GM19240 (cell line): ENCODE measurements at regions not wholly inside any gene's neighbourhood (a gene's known extent, or its start where the extent isn't known, plus 50 kb on each side); places are given as distances from the start of the nearest gene placed in this dataset.

Experiments
- DNase-seq: peaks from one replicate; pipeline ENCODE4 v3.0.0; 2011; ENCODE audit warnings: low spot score; ENCODE audit not compliant: insufficient read length

DNA sequence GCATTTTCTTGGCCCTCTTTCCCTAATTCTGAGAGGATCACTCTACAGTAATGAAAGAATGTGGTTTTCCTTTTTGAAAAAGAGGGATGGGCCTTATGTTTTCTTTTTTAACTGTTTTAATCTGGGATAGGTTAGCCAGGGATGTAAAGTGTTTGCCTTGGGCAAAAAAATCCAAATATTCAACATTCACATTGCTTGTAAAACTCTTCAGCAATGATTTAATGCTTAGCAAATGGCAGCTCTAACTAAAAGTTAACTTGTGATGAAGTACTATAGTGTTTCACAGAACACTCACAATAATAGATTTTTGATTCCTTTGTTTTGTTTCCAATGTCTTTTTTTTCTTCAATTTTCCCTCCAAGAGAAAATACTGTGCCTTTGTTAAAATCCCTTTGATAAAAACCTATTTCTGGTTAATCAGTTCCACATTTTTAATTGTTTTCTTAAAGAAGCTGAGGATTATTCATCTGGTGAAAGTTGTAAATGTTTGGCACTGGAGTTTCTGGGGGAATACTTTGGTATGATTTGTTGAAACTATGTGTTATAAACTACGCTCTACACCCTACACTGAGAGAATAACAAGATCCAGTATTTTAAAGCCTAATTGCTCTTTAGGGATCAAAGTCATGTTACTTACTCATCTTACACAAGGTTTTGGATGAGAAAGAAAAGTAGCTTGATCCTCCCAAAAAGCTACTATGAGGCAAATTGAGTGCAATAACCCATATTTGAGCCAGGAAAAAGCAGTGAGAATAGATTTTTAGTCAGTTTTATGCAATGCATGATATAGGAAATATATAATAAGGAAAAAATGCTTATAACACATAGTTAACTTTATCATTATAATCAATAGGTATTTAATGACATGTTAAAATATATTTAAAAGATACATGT, 335.8 kb downstream of the EPHA7 start:
- no peak for DNase-seq

DNA sequence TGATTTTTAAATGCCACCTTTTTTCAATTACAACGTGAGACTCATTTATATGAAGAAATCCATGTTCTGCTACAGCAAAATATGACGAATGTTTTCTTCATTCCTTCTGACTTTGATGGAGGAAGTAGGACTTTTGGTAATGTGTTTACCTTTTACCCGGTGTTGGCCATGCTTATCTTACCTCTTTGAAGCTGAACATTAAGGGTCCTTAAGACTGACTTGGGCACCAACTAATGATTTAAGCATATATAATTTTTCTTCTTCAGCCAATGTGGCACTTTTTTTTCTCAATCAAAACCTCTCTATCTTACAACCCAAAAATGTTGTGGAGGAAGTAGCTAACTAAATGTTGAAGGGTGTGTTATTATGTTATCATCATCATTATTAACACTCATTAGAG, 337.5 kb downstream of the EPHA7 start:
- no peak for DNase-seq

DNA sequence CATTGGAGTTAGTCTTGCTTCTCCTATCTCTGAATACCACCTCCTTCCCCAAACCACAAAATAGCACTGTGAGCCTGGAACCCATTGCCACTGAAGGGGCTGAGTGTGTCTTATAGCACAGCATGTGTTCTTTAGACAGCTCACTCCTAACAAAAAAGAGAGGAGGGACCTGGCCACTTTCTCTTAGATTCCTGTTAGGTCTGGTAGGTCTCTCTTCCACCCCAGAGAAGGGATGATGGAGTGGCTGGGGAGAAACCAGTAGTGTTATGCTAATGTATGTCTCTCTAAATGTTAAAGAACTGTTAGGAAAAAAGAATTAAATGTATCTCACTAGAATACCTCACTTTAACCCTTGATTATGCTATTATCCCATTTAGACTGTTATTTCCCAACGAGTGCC, 340.3 kb downstream of the EPHA7 start:
- DNase-seq: no peak

DNA sequence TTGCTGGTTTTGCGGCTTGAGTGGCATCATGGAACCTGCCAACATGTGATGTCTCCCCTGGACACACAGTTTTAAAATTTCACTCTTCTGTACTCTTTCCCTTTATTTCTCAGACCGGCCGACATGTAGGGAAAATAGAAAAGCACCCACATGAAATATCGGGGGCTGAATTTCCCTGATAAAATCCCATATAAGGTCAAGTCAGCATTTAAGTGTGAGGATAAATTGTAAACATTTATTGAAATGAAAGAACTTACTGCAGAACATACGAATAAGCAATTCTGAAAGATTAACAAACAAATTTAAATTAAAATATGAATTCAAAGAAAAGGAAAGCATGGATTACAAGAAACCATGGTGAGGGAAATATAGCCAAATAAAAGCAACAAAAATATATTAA, 345.5 kb downstream of the EPHA7 start:
- DNase-seq: no peak

DNA sequence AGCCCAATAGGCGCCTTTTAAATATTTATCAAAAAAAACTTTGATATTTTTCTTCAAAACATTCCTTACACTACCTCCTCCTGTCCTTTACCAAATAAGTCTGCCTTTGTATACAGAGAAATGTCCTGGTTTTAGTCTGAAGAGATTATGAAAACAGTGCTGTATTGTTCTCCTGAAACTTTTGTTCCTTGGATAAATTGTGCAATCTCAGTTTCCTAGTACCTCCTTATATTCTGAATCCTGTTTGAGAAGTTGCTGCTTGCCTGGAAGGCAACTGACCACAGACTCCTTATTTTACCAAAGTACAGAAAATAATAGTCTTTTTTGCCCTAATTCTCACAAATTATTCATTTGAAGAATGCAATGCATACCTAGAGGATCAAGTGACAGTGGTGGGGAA, 349.5 kb downstream of the EPHA7 start:
- DNase-seq: no peak

DNA sequence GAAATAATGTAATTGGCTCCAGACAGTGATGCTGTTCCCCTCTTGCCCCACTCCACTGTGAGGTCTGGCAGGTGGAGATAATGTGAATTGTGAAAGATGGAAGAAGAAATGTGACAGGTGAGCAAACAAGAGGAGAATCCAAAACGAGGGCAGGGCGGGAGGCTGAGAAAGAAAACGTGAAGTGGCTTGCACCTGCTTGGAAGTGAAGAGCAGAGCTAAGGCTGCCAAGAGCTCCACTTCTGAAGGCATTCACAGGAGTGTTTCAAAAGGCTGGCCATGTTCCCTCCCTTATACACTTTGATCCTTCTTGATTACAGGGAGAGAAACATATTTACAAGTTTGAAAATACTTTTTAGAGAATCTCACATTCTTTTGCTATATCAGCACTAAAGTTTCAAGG, 359.4 kb downstream of the EPHA7 start:
- DNase-seq: no peak

DNA sequence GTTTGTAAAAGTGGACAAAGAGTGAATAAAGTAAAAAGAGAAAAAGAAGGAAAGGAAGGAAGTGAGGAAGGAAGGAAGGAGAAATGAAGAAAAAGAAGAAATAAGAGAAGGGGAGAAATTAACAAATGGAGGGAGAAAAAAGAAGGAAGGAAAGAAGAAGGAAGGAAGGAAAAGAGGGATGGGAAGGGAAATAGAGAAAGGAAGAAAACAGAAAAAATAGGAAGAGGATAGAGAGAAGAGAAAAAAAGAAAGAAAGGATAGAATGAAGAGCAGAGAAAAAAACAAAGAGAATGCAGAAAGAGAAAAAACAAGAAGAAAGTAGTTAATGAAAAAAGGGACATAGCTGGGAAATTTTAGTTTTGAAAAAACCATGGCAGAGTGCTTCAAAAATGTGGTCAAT, 361.8 kb downstream of the EPHA7 start:
- no peak for DNase-seq

DNA sequence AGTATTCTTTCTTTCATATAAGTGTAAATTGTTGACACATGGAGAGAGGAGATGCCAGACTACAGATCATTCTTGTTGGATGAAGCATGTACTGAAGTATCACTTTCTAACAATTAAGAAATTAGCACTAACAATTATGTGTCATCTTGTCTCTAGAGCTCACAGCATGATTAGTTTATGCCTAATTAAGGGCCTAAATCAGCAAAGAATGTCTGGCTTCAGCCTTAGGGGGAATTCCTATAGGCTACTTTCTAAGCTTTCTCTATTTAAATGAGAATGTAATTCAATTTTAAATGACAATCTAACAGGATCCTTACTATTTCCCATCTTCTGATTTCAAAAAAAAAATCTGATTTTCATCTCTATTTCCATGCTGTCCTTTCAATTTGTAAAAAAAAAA, 371.0 kb downstream of the EPHA7 start:
- no peak for DNase-seq

DNA sequence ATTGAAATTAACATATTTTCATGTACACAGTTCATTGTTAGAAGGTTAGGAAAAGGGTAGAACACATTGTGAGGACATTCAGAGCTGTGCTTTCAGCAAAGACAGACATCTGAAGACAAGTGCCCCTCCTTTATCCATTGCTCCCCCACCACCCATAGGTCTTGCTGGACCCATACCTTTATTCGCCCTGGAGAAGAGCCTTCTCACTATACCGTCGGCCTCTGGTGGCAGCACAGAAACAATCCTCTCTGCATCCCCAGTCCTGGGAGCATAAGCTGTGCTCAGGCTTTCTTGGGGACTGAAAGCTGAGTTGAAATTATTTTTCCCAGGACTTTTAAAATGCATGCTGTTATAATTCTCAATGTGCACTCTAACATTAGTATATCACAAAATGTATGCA, 372.3 kb downstream of the EPHA7 start:
- no peak for DNase-seq

DNA sequence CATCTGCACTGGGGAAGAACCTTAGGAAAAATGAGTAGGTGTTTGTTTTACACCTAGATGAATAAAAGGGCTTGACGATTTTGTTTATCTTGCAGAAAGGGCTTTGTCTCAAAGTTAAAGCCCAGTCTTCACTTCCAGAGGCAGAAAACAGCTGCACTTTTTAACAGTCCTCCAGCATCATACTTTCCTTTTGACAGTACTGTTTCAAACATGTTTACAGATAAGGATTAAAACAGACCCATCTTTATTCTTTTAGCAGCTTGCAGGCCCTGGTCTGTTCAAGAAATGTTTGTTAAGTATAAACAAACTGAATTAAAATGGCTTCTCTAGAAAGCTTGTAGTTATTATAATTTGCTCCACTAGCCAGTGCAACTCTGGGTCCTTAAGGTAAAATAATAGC, 374.2 kb downstream of the EPHA7 start:
- DNase-seq: no peak

DNA sequence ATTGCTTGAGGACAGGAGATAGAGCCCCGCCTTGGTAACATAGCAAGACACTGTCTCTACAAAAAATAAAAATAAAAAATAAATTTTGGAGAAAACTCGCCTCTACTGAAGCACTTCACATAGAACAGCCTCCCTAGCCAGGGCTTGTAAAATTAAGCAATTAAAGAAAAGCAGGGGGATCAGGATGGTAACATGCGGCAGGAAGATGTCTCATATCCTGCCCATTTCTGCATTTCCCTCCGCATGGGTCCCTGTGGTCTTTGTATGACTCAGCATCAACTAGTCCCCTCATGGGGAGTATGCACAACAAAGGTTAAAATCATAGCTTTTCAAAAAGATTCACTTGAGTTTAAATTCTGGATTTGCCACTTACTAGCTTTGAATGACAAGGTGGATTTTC, 379.0 kb downstream of the EPHA7 start:
- no peak for DNase-seq

DNA sequence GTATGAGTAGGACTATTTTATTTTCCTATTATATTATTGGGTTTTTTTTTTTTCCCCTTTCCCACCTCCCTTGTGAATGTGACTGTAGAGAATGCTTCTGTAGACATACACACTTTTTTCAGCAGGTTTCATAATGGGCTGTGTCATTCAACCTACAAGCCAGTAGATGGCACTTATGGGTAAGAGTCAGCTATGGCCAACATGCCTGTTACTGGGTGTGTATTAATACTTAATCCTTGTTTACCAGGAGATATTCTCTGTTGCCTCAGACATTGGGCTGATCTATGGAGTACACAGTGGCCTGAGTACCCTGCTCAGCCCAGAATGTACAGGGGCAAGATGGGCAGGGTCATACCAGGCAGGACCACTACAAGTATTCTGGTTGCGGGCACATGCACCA, 382.5 kb downstream of the EPHA7 start:
- no peak for DNase-seq

DNA sequence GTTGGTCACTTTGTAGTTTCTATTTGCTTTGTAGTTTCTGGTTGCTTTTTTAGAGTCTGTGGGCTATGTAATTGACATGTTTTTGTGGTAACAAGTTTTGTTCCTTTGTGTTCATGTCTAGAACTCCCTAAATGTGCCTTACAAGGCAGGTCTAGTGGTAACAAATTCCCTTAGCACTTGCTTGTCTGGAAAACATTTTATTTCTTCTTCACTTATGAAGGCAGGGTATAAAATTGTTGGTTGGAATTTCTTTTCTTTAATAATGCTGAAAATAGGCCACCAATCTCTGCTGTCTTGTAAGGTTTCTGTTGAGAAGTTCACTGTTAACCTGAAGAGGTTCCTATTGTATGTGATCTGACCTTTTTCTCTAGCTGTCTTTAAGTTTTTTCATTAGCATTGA, 383.6 kb downstream of the EPHA7 start:
- DNase-seq: no peak

DNA sequence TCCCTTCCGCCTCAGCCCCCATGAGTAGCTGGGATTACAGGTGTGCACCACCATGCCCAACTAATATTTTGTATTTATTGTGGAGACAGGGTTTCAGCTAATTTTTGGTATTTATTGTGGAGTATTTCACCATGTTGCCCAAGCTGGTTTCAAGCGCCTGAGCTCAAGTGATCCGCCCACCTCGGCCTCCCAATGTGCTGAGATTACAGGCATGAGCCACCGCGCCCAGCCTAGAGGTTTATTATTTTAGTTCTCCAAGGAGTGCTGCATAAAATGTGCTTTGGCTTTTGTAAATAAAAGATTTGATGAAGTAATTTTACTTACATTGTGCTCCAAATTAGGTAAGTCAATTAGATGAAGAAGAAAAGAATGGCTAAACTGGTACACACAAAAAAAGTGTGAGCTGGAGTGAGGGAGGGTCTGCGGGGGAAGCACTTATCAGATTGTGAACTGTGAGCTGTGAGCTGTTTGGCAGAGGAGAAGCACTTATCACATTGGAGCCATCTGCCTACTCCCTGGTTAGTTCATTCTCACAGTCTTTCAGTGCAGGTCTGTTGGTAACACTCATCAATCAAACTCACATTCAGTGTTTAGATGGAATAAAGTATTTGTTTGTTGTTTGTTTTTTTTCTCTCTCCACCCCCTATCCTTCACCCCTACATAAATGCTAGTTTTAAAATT, 398.0 kb downstream of the EPHA7 start:
- no peak for DNase-seq

DNA sequence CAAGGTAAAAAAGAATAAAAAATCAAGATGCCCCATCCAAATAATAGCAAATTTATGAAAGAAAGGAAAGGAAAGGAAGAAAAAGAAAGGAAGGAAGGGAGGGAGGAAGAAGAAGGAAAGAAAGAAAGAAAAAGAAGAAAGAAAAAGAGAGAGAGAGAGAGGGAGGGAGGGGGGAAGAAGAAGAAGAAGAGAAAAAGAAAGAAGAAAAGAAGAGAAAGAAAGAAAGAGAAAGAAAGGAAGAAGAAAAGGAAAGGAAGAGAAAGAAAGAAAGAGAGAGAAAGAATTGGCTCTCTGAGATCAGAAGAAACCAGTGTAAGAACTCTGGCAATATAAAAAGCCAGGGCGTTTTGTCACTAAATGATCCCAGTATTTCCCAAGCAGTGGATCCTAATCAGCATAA, 401.7 kb downstream of the EPHA7 start:
- no peak for DNase-seq

DNA sequence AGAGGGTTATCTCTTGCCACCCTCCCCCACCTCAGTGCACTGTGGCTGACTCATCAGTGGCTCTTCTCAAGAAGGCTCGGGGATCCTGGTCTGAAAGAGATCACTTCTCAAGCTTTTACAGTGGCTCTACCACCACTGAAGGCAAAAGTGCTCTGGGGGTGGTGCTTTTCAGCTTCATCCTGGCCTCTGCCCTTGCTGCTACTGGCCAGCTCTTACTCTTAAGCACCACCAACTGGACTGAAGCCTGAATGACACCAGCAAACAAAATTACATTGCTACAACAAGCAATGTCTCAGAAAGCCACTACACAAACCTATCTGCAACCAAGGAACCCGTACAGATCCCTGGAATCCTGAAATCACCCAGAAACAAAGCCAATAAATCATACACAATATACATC, 402.1 kb downstream of the EPHA7 start:
- DNase-seq: no peak

DNA sequence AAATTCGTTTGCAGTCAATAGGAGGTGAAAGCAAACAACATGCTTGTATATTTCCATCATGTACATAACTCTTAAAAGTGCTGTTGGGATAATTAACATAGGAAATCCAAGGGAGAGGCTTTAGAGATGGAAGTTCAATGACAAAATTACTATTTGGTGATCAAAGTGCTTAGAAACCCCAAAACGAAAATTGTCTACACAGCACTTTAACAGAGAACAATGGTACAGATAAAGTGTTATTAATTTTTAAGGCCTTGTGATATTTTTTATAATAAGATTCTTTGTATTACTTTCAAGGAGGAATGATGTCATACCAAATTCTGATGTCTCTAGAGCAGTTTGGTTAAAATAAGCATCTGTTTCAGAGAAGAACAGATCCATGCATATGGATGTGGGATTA, 406.3 kb downstream of the EPHA7 start:
- no peak for DNase-seq

DNA sequence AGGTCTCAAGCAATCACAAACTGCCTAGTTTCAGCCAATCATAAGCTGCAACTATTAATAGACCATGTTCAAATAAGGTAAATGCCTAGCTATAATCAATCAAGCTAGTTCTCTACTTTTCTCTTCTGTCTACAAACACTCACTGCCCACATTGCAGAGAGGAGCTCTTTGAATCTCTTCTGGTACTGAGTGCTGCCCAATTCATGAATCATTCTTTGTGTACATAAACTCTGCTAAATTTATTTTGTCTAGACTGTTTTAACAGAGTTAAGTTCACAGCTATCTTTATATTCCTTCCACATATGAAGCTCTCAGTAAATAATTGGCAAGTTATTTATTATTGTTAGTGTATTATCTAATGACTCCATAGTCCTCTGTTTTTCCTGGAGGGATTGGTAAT, 411.0 kb downstream of the EPHA7 start:
- DNase-seq: no peak

DNA sequence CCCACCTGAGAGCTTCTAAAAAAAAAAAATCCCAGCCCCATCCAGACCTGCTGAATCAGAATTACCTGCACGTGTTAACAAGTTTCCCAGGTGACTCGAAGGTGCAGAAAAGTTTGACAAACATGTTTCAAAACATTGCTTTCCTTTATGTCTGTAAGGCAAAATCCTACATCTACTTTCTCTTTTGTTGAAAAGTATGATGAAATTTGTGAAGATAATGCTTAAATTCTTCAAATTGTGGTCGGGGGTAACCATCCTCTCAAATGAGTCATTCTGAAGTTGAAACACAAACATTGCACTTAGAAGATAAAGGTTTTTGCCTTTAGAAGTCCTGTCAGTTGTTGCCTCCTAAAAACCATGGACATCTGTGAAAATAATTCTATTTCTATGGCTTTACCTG, 429.7 kb downstream of the EPHA7 start:
- DNase-seq: no peak

DNA sequence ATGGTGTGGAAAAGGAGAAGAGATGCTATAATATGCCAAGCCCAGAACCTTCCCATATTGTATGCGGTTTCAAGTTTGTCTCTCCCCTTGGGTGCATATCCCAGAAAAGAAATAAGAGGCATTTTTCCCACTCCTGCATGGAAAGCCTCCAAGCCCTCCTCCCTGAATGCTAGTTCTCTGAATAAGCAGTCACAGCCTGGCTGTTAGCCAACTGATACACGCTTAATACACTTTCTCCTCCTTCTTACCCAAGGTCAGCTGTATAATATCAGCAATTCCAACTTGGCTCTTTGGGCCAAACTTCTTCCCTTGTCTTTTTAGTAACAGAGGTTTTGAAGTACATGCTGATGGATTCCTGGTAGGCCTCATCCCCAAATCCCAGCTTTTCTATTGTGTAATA, 440.1 kb downstream of the EPHA7 start:
- no peak for DNase-seq

DNA sequence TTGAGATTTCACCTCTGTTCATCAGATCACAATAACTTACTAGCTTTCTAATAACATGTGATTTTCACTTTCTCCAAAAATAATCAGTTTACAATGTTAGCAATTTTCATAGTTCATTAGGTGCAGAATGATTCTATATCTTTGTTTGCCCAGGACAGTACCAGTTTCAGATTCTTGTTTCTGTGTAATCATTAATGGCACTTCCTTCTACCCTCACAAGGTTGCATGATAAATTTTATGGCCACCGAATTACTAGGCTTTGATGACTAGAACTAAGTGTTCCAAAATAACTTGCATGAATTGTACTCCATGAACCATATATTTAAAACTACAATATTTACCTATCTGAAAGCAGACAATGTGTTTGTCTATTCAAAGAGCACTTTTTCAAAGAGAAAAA, 442.3 kb downstream of the EPHA7 start:
- DNase-seq: no peak

DNA sequence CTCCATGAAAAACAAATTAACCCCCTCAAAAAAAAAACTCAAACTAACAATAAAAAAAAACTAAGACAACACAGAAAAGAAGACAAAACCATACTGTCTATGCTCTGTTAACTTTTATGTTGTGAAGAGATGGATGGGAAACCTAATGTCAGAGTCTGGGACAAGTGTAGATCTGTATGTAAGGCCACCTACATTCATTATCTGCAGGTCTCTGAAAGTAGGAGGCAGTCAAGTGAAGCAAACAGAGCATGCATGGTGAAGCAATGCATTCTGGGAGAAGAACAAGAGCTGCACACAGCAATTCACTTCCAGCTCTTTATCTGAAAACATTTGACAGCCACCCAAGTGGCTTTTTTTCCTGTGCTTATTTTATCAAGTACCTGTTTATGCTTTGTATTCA, 452.0 kb downstream of the EPHA7 start:
- no peak for DNase-seq

DNA sequence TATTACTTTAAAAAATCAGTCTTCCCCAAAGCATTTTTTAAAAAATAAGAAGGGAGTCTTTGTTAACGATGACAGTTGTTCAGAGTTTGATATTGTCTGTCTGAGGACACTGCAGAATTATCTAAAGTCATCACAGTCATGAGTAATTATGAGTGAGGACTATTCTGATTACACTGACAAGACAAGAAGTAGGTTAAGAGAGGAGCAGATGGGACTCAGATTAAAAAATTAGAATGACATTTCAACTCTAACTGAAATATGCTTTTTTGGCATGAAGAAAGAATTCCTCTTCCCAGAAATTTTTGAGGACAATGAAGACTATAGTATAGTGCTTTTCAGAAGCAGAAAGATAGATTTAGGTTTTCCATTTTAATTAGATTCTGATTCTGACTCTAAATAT, 456.5 kb downstream of the EPHA7 start:
- DNase-seq: no peak
